ENCODE measurements at regions not wholly inside any gene's neighbourhood (a gene's known extent, or its start where the extent isn't known, plus 50 kb on each side); places are given as distances from the start of the nearest gene placed in this dataset.

- no peak for TF ChIP-seq CTCF (conservative IDR thresholded peaks at IDR 0.05; ENCODE audit: low read depth, low read length)
- TF ChIP-seq EZH2 (IDR thresholded peaks at IDR 0.05; ENCODE audit: borderline replicate concordance, low read depth, low read length, poor library complexity, severe bottlenecking) = no peak
Measured at GRCh38 chr21:31426235-31426797, 82.3 kb upstream of the TIAM1 start.
